Esophagus squamous epithelium (tissue), 5 donors: ENCODE measurements at regions not wholly inside any gene's neighbourhood (a gene's known extent, or its start where the extent isn't known, plus 50 kb on each side); places are given as distances from the start of the nearest gene placed in this dataset.

ENCODE experiments used
- DNase-seq: peaks from one replicate; lab custom pipeline; 2025; lab: John Stamatoyannopoulos, UW
- H3K27ac ChIP-seq, 4 donors: fragments of 200-600 bp; sonication (generic); one replicate each; pipeline ENCODE4 v1.5.1; 2016 to 2019; ENCODE audit warnings: mild to moderate bottlenecking in 1 of 4
- H3K27me3 ChIP-seq, 4 donors: fragments of 200-600 bp; sonication (generic); 1 replicate in 3 of 4; 2 replicates in 1 of 4; pipeline versions ENCODE4 v1.5.1 to v1.6.0; 2017 to 2021; ENCODE audit warnings: antibody characterized with exemption in 1 of 4
- H3K36me3 ChIP-seq, 3 donors: fragments of 200-600 bp; sonication (generic); one replicate each; pipeline ENCODE4 v1.5.1; 2016 to 2019
- H3K4me1 ChIP-seq, 3 donors: fragments of 200-600 bp; sonication (generic); one replicate each; pipeline ENCODE4 v1.5.1; 2017 to 2019
- H3K4me3 ChIP-seq, 4 donors: fragments of 200-600 bp; sonication (generic); 1 replicate in 3 of 4; 2 replicates in 1 of 4; pipeline ENCODE4 v1.5.1; 2016 to 2019; ENCODE audit warnings: mild to moderate bottlenecking in 2 of 4, moderate library complexity in 1 of 4
- H3K9me3 ChIP-seq, 3 donors: fragments of 200-600 bp; sonication (generic); one replicate each; pipeline ENCODE4 v1.5.1; 2016 to 2019
- CTCF ChIP-seq, 6 experiments: fragments of 450-650 bp in 4 of 6; fragments of 200-600 bp in 2 of 6; sonication (generic) in 2 of 6; IDR thresholded peaks; one replicate each; pipeline ENCODE4 v1.5.1; 2016 to 2019; ENCODE audit warnings: antibody characterized with exemption in 6 of 6, mild to moderate bottlenecking in 4 of 6, moderate library complexity in 4 of 6
- POLR2A ChIP-seq, 4 donors: fragments of 450-650 bp; IDR thresholded peaks; one replicate each; pipeline ENCODE4 v1.6.1; 2017; ENCODE audit warnings: antibody characterized with exemption in 4 of 4, mild to moderate bottlenecking in 4 of 4, moderate library complexity in 3 of 4
- WGBS, 2 donors: methylation state at CpG; one replicate each; pipeline ENCODE4 v1.1.5; 2018; 5-methylcytosine and 5-hydroxymethylcytosine counted together
- intact Hi-C: fragments of 100-400 bp; cut with DNase I; formaldehyde crosslinking; loops from one replicate; pipeline ENCODE4 v1.15.0; 2022
- donor health status: DM: yes; HTN: yes; CAD: no.

GRCh38 chr5:43973908-43974307 is 370.9 kb downstream of the NNT start:
- WGBS, 2 donors: 71 to 72% methylated on average over 2 of the region's 2 CpGs
- Histone ChIP-seq H3K36me3 (no peaks in the 10 kb centered on the region), H3K4me1 (no peaks in the 10 kb centered on the region), H3K27me3 (no peaks in the 10 kb centered on the region), H3K9me3 (no peaks in the 10 kb centered on the region), H3K4me3 (no peak overlapping the region), H3K27ac (no peak overlapping the region)
- no peak for DNase-seq
- TF ChIP-seq CTCF (IDR thresholded peaks at IDR 0.05) (no peak), POLR2A (IDR thresholded peaks at IDR 0.05) (no peak)
- intact Hi-C loops: no loop called here

- no peak for DNase-seq
- Histone ChIP-seq H3K36me3 (no peaks in the 10 kb centered on the region), H3K27ac (no peak overlapping the region), H3K4me1 (no peaks in the 10 kb centered on the region), H3K4me3 (no peak overlapping the region), H3K27me3 (no peaks in the 10 kb centered on the region), H3K9me3 (no peaks in the 10 kb centered on the region)
- WGBS, 2 donors: 74 to 86% methylated on average over 2 of the region's 2 CpGs
- TF ChIP-seq CTCF (IDR thresholded peaks at IDR 0.05): no peak
- TF ChIP-seq POLR2A (IDR thresholded peaks at IDR 0.05): no peak
- intact Hi-C loops: no loop called here
These were observed 370.3 kb downstream of the NNT start for GRCh38 chr5:43973318-43973717.

DNA sequence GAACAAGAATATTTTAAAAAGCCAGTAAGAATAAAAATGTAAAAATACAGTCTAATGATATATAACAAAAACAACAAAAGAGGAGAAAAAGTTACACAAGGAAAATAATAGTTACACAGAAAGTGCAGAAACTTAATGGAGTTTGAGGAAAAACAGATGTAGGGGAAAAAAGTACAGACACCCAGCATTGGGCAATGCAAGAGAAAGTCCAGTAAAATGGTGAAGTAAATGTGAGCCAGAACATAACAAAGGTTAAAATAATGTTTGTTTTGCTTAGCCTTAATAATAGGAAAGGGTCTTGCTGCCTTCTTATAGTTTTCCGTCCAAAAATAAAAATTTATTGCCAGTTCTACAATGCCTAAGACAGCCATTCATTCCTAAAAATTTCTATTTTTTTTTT is 364.2 kb downstream of the NNT start:
- intact Hi-C loops: no loop called here
- H3K4me1 ChIP-seq: no peaks in the 10 kb centered on the region
- 9 to 68% methylated on average over 1 of the region's 1 CpG for WGBS, 2 donors

DNA sequence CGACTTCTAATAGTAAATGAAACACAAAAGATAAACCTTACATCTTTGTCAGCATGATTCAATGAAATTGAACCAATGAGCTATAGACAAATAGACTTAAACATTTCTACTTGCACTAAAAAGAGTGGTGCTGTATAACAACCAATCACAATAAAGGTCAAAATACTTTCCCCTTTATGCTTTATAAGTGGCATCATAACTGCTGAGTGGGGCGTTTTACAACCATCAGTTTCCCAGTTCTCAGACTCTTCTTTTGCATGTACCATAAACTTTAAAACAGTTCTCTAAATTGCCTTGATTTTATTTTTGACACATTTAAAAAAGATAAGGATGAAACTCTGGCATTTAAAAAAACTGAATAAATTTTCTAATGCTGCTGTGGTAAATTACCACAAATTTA is 356.2 kb downstream of the NNT start:
- no peaks in the 10 kb centered on the region for H3K27me3 ChIP-seq
- H3K36me3 ChIP-seq: no peaks in the 10 kb centered on the region
- H3K27ac ChIP-seq: no peak overlapping the region
- no peak overlapping the region for H3K4me3 ChIP-seq
- TF ChIP-seq POLR2A (IDR thresholded peaks at IDR 0.05): no peak
- WGBS, 2 donors: 63 to 67% methylated on average over 2 of the region's 2 CpGs
- no peaks in the 10 kb centered on the region for H3K9me3 ChIP-seq
- no peaks in the 10 kb centered on the region for H3K4me1 ChIP-seq
- no peak for DNase-seq
- intact Hi-C loops: no loop called here

More for the DNA sequence above, 364.2 kb downstream of the NNT start:
- no peak overlapping the region for H3K4me3 ChIP-seq
- H3K27ac ChIP-seq: no peak overlapping the region
- H3K36me3 ChIP-seq: no peaks in the 10 kb centered on the region
- H3K27me3 ChIP-seq: no peaks in the 10 kb centered on the region
- no peaks in the 10 kb centered on the region for H3K9me3 ChIP-seq
- DNase-seq: no peak
- no peak for TF ChIP-seq POLR2A (IDR thresholded peaks at IDR 0.05)
- no peak for TF ChIP-seq CTCF (IDR thresholded peaks at IDR 0.05)

DNA sequence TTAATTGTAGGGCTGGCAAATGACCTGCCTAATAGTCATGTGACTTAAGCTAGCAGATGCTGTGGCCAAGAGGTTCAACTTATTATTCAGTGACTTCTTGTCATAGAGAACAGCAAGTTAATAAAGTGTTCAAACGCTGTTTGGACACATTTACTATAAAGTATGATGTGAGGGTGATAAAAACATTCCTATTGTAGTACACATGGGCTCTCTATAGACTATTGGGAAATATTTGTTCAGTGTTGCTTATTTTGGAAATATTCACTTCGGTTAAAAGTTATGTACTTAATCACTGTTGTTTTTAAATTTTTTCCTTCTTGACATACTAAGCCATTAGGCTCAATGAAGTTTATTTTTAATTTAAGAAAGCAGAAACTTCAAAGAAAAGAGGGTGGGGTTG is 345.0 kb downstream of the NNT start:
- H3K27me3 ChIP-seq: no peaks in the 10 kb centered on the region
- no peak overlapping the region for H3K4me3 ChIP-seq
- H3K27ac ChIP-seq: no peak overlapping the region
- no peak for TF ChIP-seq POLR2A (IDR thresholded peaks at IDR 0.05)
- TF ChIP-seq CTCF (IDR thresholded peaks at IDR 0.05): no peak
- WGBS, 2 donors: 39 to 41% methylated on average over 2 of the region's 2 CpGs
- DNase-seq: no peak
- H3K9me3 ChIP-seq: peaks cover 0 to 8% (median 0%) of the 10 kb centered on the region in 3 donors
- intact Hi-C loops: no loop called here
- no peaks in the 10 kb centered on the region for H3K36me3 ChIP-seq
- no peaks in the 10 kb centered on the region for H3K4me1 ChIP-seq

DNA sequence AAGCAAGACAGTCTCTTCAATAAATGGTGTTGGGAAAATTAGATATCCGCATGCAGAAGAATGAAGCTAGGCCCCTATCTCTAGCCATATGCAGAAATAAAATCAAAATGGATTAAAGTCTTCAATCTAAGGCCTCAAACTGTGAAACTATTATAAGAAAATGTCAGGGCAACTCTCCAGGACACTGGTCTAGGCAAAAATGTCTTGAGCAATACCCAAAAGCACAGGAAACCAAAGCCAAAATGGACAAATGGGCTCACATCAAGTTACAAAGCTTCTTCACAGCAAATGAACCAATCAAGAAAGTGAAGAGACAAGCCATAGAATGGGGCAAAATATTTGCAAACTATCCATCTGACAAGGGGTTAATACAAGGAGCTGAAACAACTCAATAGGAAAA is 338.8 kb downstream of the NNT start:
- 95 to 100% methylated on average over 1 of the region's 1 CpG for WGBS, 2 donors
- no peak overlapping the region for H3K27ac ChIP-seq
- peaks cover 0 to 8% (median 0%) of the 10 kb centered on the region in 3 donors for H3K9me3 ChIP-seq
- DNase-seq: no peak
- intact Hi-C loops: no loop called here
- H3K4me1 ChIP-seq: no peaks in the 10 kb centered on the region
- TF ChIP-seq POLR2A (IDR thresholded peaks at IDR 0.05): no peak
- no peak for TF ChIP-seq CTCF (IDR thresholded peaks at IDR 0.05)
- no peaks in the 10 kb centered on the region for H3K27me3 ChIP-seq
- H3K4me3 ChIP-seq: no peak overlapping the region
- H3K36me3 ChIP-seq: no peaks in the 10 kb centered on the region
